CD4-positive, alpha-beta T cell treated with Interleukin-17A for 4 hours (primary cell): ENCODE measurements at regions not wholly inside any gene's neighbourhood (a gene's known extent, or its start where the extent isn't known, plus 50 kb on each side); places are given as distances from the start of the nearest gene placed in this dataset.

Source experiments
- DNase-seq: peaks from one replicate; pipeline ENCODE4 v3.0.0-alpha.2; 2020; ENCODE audit warnings: mixed read lengths

GRCh38 chr20:23229989-23230388, 120.6 kb upstream of the NXT1 start:
- no peak for DNase-seq

- no peak for DNase-seq
Measured at GRCh38 chr20:23228912-23229311, 121.7 kb upstream of the NXT1 start.

- no peak for DNase-seq
Measured at GRCh38 chr20:23227976-23228375, 122.6 kb upstream of the NXT1 start.

- no peak for DNase-seq
Measured at GRCh38 chr20:23227274-23227673, 123.3 kb upstream of the NXT1 start.

- no peak for DNase-seq
Measured at GRCh38 chr20:23226612-23227265, 123.9 kb upstream of the NXT1 start.

- no peak for DNase-seq
Measured at GRCh38 chr20:23225407-23226060, 125.1 kb upstream of the NXT1 start.

- no peak for DNase-seq
Measured at GRCh38 chr20:23224806-23225205, 125.8 kb upstream of the NXT1 start.

- no peak for DNase-seq
Measured at GRCh38 chr20:23223908-23224580, 126.5 kb upstream of the NXT1 start.

GRCh38 chr20:23222531-23223200, 127.9 kb upstream of the NXT1 start:
- DNase-seq, result no peak

GRCh38 chr20:23217023-23217422, 130.9 kb upstream of the CD93 start:
- no peak for DNase-seq

GRCh38 chr20:23215344-23215995, 129.3 kb upstream of the CD93 start:
- DNase-seq, result no peak

GRCh38 chr20:23214903-23215302, 128.8 kb upstream of the CD93 start:
- no peak for DNase-seq

- no peak for DNase-seq
Measured at GRCh38 chr20:23212464-23212995, 126.4 kb upstream of the CD93 start.

GRCh38 chr20:23212011-23212410, 125.9 kb upstream of the CD93 start:
- no peak for DNase-seq

GRCh38 chr20:23211164-23211563, 125.0 kb upstream of the CD93 start:
- DNase-seq, result no peak

GRCh38 chr20:23207826-23208540, 121.9 kb upstream of the CD93 start:
- DNase-seq, result no peak

- no peak for DNase-seq
Measured at GRCh38 chr20:23206995-23207394, 120.9 kb upstream of the CD93 start.

GRCh38 chr20:23206061-23206460, 119.9 kb upstream of the CD93 start:
- no peak for DNase-seq

GRCh38 chr20:23205611-23206041, 119.5 kb upstream of the CD93 start:
- no peak for DNase-seq

GRCh38 chr20:23205211-23205610, 119.1 kb upstream of the CD93 start:
- no peak for DNase-seq

GRCh38 chr20:23203951-23204730, 118.0 kb upstream of the CD93 start:
- DNase-seq, result no peak
